ENCODE measurements at regions not wholly inside any gene's neighbourhood (a gene's known extent, or its start where the extent isn't known, plus 50 kb on each side); places are given as distances from the start of the nearest gene placed in this dataset.

GRCh38 chr2:34288016-34288415 is 688.9 kb upstream of the FAM98A start:
- TF ChIP-seq CTCF (IDR thresholded peaks at IDR 0.05; ENCODE audit: control extremely low read depth in 1 of 3, insufficient read depth in 1 of 3, low read depth in 1 of 3, low read length in 3 of 3) (no peak), POLR2AphosphoS5 (IDR thresholded peaks at IDR 0.05; ENCODE audit: low read depth, low read length) (no peak), KDM1A (IDR thresholded peaks at IDR 0.05; ENCODE audit: borderline replicate concordance, low read length) (no peak), ZNF274 (IDR thresholded peaks at IDR 0.05; ENCODE audit: borderline replicate concordance, extremely low read depth, low read length) (no peak)

Measured in H1 (cell line).